ENCODE measurements at regions not wholly inside any gene's neighbourhood (a gene's known extent, or its start where the extent isn't known, plus 50 kb on each side); places are given as distances from the start of the nearest gene placed in this dataset.
A peak's percentile ranks its signal among the peaks of the same experiment; 100 is the strongest.

- CTCF ChIA-PET, result no interaction called here
- no peaks in the 10 kb centered on the region for H3F3A ChIP-seq (replicated peaks; ENCODE audit: insufficient read depth)
- DNase-seq, result peak; percentile 20
Observed at GRCh38 chr14:101248840-101249675, 312.2 kb upstream of the DIO3 start.

GRCh38 chr14:101249676-101250036, 311.6 kb upstream of the DIO3 start:
- no peaks in the 10 kb centered on the region for H3K36me3 ChIP-seq (replicated peaks in 1 of 2; ENCODE audit: control insufficient read depth in 1 of 2, insufficient read depth in 2 of 2, low read length in 1 of 2)
- no peak overlapping the region for H2AFZ ChIP-seq (ENCODE audit: low read depth)
- no peak overlapping the region for H3K4me3 ChIP-seq (ENCODE audit: low read depth in 2 of 2, low read length in 1 of 2)
- H4K20me1 ChIP-seq (ENCODE audit: insufficient read depth), result no peaks in the 10 kb centered on the region
- H3K27ac ChIP-seq (ENCODE audit: low read depth in 2 of 2, low read length in 1 of 2), result no peak overlapping the region
- no peaks in the 10 kb centered on the region for H3K79me2 ChIP-seq (ENCODE audit: insufficient read depth)
- POLR2A ChIA-PET, result interaction anchor here (0.6 kb wide), 1 partner anchor 313 kb away, joined by 3 read pairs; no protein-coding TSS in a partner anchor
- CTCF ChIA-PET, result no interaction called here
- no peaks in the 10 kb centered on the region for H3K27me3 ChIP-seq (ENCODE audit: insufficient read depth)
- no peaks in the 10 kb centered on the region; a peak in 1 of 4 replicates for H3K4me1 ChIP-seq (ENCODE audit: control insufficient read depth in 1 of 2, insufficient read depth in 2 of 2, low read depth in 1 of 2, low read length in 1 of 2)
- no peaks in the 10 kb centered on the region for H3K9me3 ChIP-seq
- 64% methylated on average over 5 of the region's 8 CpGs for WGBS (ENCODE audit: low lambda C conversion rate)
- H3K9me2 ChIP-seq, result no peaks in the 10 kb centered on the region
- peak; percentile 17 for DNase-seq
- no peak overlapping the region for H3K9ac ChIP-seq
- TF ChIP-seq POLR2AphosphoS5 (IDR thresholded peaks at IDR 0.05; ENCODE audit: low read depth, low read length), result no peak
- TF ChIP-seq, protein P1, sequence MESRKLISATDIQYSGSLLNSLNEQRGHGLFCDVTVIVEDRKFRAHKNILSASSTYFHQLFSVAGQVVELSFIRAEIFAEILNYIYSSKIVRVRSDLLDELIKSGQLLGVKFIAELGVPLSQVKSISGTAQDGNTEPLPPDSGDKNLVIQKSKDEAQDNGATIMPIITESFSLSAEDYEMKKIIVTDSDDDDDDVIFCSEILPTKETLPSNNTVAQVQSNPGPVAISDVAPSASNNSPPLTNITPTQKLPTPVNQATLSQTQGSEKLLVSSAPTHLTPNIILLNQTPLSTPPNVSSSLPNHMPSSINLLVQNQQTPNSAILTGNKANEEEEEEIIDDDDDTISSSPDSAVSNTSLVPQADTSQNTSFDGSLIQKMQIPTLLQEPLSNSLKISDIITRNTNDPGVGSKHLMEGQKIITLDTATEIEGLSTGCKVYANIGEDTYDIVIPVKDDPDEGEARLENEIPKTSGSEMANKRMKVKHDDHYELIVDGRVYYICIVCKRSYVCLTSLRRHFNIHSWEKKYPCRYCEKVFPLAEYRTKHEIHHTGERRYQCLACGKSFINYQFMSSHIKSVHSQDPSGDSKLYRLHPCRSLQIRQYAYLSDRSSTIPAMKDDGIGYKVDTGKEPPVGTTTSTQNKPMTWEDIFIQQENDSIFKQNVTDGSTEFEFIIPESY (IDR thresholded peaks at IDR 0.05; ENCODE audit: borderline replicate concordance, low read depth), result no peak
- TF ChIP-seq MAX (IDR thresholded peaks at IDR 0.05; ENCODE audit: low read depth), result no peak
- TF ChIP-seq, protein P2, sequence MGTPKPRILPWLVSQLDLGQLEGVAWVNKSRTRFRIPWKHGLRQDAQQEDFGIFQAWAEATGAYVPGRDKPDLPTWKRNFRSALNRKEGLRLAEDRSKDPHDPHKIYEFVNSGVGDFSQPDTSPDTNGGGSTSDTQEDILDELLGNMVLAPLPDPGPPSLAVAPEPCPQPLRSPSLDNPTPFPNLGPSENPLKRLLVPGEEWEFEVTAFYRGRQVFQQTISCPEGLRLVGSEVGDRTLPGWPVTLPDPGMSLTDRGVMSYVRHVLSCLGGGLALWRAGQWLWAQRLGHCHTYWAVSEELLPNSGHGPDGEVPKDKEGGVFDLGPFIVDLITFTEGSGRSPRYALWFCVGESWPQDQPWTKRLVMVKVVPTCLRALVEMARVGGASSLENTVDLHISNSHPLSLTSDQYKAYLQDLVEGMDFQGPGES (IDR thresholded peaks at IDR 0.05; ENCODE audit: low read depth, low read length), result no peak
- H3K4me2 ChIP-seq, result no peak overlapping the region
- H3F3A ChIP-seq (replicated peaks; ENCODE audit: insufficient read depth), result no peaks in the 10 kb centered on the region

More at GRCh38 chr14:101248840-101249675, 312.2 kb upstream of the DIO3 start:
- no peaks in the 10 kb centered on the region; a peak in 1 of 4 replicates for H3K4me1 ChIP-seq (ENCODE audit: control insufficient read depth in 1 of 2, insufficient read depth in 2 of 2, low read depth in 1 of 2, low read length in 1 of 2)
- no peaks in the 10 kb centered on the region for H4K20me1 ChIP-seq (ENCODE audit: insufficient read depth)
- no peak overlapping the region for H3K9ac ChIP-seq
- H3K9me2 ChIP-seq, result no peaks in the 10 kb centered on the region
- no peak overlapping the region for H3K4me2 ChIP-seq
- no peaks in the 10 kb centered on the region for H3K9me3 ChIP-seq
- H3K27me3 ChIP-seq (ENCODE audit: insufficient read depth), result no peaks in the 10 kb centered on the region
- TF ChIP-seq YY1 (IDR thresholded peaks at IDR 0.05; ENCODE audit: low read depth) (no peak), FOSL2 (IDR thresholded peaks at IDR 0.05; ENCODE audit: borderline replicate concordance, low read depth) (no peak), SIN3A (IDR thresholded peaks at IDR 0.05; ENCODE audit: borderline replicate concordance, low read depth, low read length) (no peak), JUND (IDR thresholded peaks at IDR 0.05) (no peak), POLR2AphosphoS5 (IDR thresholded peaks at IDR 0.05; ENCODE audit: low read depth, low read length) (no peak), RFX5 (IDR thresholded peaks at IDR 0.05; ENCODE audit: low read length) (no peak)
- TF ChIP-seq, protein P3, sequence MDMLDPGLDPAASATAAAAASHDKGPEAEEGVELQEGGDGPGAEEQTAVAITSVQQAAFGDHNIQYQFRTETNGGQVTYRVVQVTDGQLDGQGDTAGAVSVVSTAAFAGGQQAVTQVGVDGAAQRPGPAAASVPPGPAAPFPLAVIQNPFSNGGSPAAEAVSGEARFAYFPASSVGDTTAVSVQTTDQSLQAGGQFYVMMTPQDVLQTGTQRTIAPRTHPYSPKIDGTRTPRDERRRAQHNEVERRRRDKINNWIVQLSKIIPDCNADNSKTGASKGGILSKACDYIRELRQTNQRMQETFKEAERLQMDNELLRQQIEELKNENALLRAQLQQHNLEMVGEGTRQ (IDR thresholded peaks at IDR 0.05; ENCODE audit: borderline replicate concordance, low read depth, low read length), result no peak
- no peaks in the 10 kb centered on the region for H3K79me2 ChIP-seq (ENCODE audit: insufficient read depth)
- H3K4me3 ChIP-seq (ENCODE audit: low read depth in 2 of 2, low read length in 1 of 2), result no peak overlapping the region
- H3K36me3 ChIP-seq (replicated peaks in 1 of 2; ENCODE audit: control insufficient read depth in 1 of 2, insufficient read depth in 2 of 2, low read length in 1 of 2), result no peaks in the 10 kb centered on the region
- H2AFZ ChIP-seq (ENCODE audit: low read depth), result no peak overlapping the region
- POLR2A ChIA-PET, result no interaction called here
- no peak overlapping the region for H3K27ac ChIP-seq (ENCODE audit: low read depth in 2 of 2, low read length in 1 of 2)
- WGBS (ENCODE audit: low lambda C conversion rate), result 47% methylated on average over 13 of the region's 18 CpGs

Measured in SK-N-SH (cell line).